Fibroblast of lung (primary cell): ENCODE measurements at regions not wholly inside any gene's neighbourhood (a gene's known extent, or its start where the extent isn't known, plus 50 kb on each side); places are given as distances from the start of the nearest gene placed in this dataset.

ENCODE experiments used
- DNase-seq, 2 donors: peaks; one replicate each; pipeline versions ENCODE4 v3.0.0 to v3.0.0-alpha.2; 2010; ENCODE audit warnings: low read depth in 2 of 2
- H2AFZ ChIP-seq: 2 replicates; pipeline ENCODE4 v1.5.1; 2012; ENCODE audit warnings: low read length, control low read depth, inconsistent platforms
- H3K27ac ChIP-seq: 2 replicates; pipeline ENCODE4 v1.5.1; 2011; ENCODE audit warnings: low read length, control low read depth; ENCODE audit not compliant: insufficient read depth
- H3K27me3 ChIP-seq: 2 replicates; pipeline ENCODE4 v1.5.1; 2011; ENCODE audit warnings: mild to moderate bottlenecking, low read length; ENCODE audit not compliant: control insufficient read depth, insufficient read depth
- H3K36me3 ChIP-seq: 2 replicates; pipeline ENCODE4 v1.5.1; 2011; ENCODE audit warnings: low read length; ENCODE audit not compliant: control insufficient read depth, insufficient read depth
- H3K4me1 ChIP-seq: 2 replicates; pipeline ENCODE4 v1.5.1; 2011; ENCODE audit warnings: low read length; ENCODE audit not compliant: control insufficient read depth, insufficient read depth; ENCODE audit errors: extremely low read depth
- H3K4me2 ChIP-seq: 2 replicates; pipeline ENCODE4 v1.5.1; 2011; ENCODE audit warnings: low read length, control low read depth; ENCODE audit not compliant: insufficient read depth; ENCODE audit errors: extremely low read depth
- H3K4me3 ChIP-seq, 4 experiments: fragments of 200-600 bp in 1 of 4; sonication (generic) in 1 of 4; replicated peaks in 1 of 4; 2 replicates each; pipeline ENCODE4 v1.5.1; 2011 to 2016; ENCODE audit warnings: low read length in 4 of 4, low read depth in 3 of 4, mild to moderate bottlenecking in 3 of 4, control low read depth in 2 of 4, inconsistent platforms in 1 of 4, mixed read lengths in 1 of 4; ENCODE audit not compliant: insufficient read depth in 1 of 4; ENCODE audit errors: control extremely low read depth in 1 of 4
- H3K79me2 ChIP-seq: 2 replicates; pipeline ENCODE4 v1.5.1; 2012; ENCODE audit warnings: mild to moderate bottlenecking, low read length, inconsistent platforms; ENCODE audit not compliant: control insufficient read depth, insufficient read depth
- H3K9ac ChIP-seq: 2 replicates; pipeline ENCODE4 v1.5.1; 2011; ENCODE audit warnings: mild to moderate bottlenecking, low read length, control low read depth; ENCODE audit not compliant: insufficient read depth
- H3K9me3 ChIP-seq: 2 replicates; pipeline ENCODE4 v1.5.1; 2012; ENCODE audit warnings: low read depth, low read length; ENCODE audit not compliant: control insufficient read depth, insufficient read depth
- H4K20me1 ChIP-seq: 2 replicates; pipeline ENCODE4 v1.5.1; 2011; ENCODE audit warnings: low read length; ENCODE audit not compliant: control insufficient read depth, insufficient read depth; ENCODE audit errors: extremely low read depth
- CTCF ChIP-seq, 2 donors: IDR thresholded peaks in 1 of 2; conservative IDR thresholded peaks in 1 of 2; 1 replicate in 1 of 2; 2 replicates in 1 of 2; pipeline ENCODE4 v1.5.1; 2011 to 2012; ENCODE audit warnings: low read length in 2 of 2, control low read depth in 1 of 2, inconsistent platforms in 1 of 2, low read depth in 1 of 2, mild to moderate bottlenecking in 1 of 2
- EZH2 ChIP-seq: IDR thresholded peaks from 2 replicates; pipeline ENCODE4 v1.5.1; 2012; ENCODE audit warnings: low read length, control low read depth, mild to moderate bottlenecking; ENCODE audit errors: missing control alignments

- H3K27ac ChIP-seq: no peak overlapping the region
- TF ChIP-seq CTCF (conservative IDR thresholded peaks at IDR 0.05 in 1 of 2, IDR thresholded peaks at IDR 0.05 in 1 of 2; ENCODE audit: low read depth in 1 of 2, low read length in 2 of 2) (no peak), EZH2 (no peak)
- no peaks in the 10 kb centered on the region for H3K9me3 ChIP-seq
- no peaks in the 10 kb centered on the region for H4K20me1 ChIP-seq
- DNase-seq: no peak
- H3K27me3 ChIP-seq: no peaks in the 10 kb centered on the region
- no peak overlapping the region for H2AFZ ChIP-seq
- no peaks in the 10 kb centered on the region for H3K4me1 ChIP-seq
- no peaks in the 10 kb centered on the region for H3K79me2 ChIP-seq
- no peak overlapping the region for H3K4me2 ChIP-seq
- H3K9ac ChIP-seq: no peak overlapping the region
- no peaks in the 10 kb centered on the region for H3K36me3 ChIP-seq
- H3K4me3 ChIP-seq: no peak overlapping the region
Observed at GRCh38 chr7:119703895-119704294, 569.1 kb upstream of the KCND2 start.

GRCh38 chr7:119706608-119707007 is 566.4 kb upstream of the KCND2 start:
- no peak overlapping the region for H2AFZ ChIP-seq
- H3K4me2 ChIP-seq: no peak overlapping the region
- no peaks in the 10 kb centered on the region for H3K27me3 ChIP-seq
- H4K20me1 ChIP-seq: no peaks in the 10 kb centered on the region
- no peaks in the 10 kb centered on the region for H3K79me2 ChIP-seq
- H3K4me1 ChIP-seq: no peaks in the 10 kb centered on the region
- H3K36me3 ChIP-seq: no peaks in the 10 kb centered on the region
- DNase-seq: no peak
- H3K4me3 ChIP-seq: no peak overlapping the region
- H3K27ac ChIP-seq: no peak overlapping the region
- no peaks in the 10 kb centered on the region for H3K9me3 ChIP-seq
- no peak overlapping the region for H3K9ac ChIP-seq
- no peak for TF ChIP-seq CTCF (conservative IDR thresholded peaks at IDR 0.05 in 1 of 2, IDR thresholded peaks at IDR 0.05 in 1 of 2; ENCODE audit: low read depth in 1 of 2, low read length in 2 of 2)
- no peak for TF ChIP-seq EZH2

- no peak for DNase-seq
Observed at GRCh38 chr7:119708891-119709290, 564.1 kb upstream of the KCND2 start.

More at GRCh38 chr7:119708891-119709290, 564.1 kb upstream of the KCND2 start:
- Histone ChIP-seq H3K79me2 (no peaks in the 10 kb centered on the region), H4K20me1 (no peaks in the 10 kb centered on the region), H3K4me1 (no peaks in the 10 kb centered on the region), H3K9me3 (no peaks in the 10 kb centered on the region), H3K4me3 (no peak overlapping the region), H3K9ac (no peak overlapping the region), H3K4me2 (no peak overlapping the region), H3K36me3 (no peaks in the 10 kb centered on the region), H2AFZ (no peak overlapping the region), H3K27me3 (no peaks in the 10 kb centered on the region), H3K27ac (no peak overlapping the region)
- no peak for TF ChIP-seq CTCF (conservative IDR thresholded peaks at IDR 0.05 in 1 of 2, IDR thresholded peaks at IDR 0.05 in 1 of 2; ENCODE audit: low read depth in 1 of 2, low read length in 2 of 2)
- TF ChIP-seq EZH2: no peak
